ENCODE measurements at regions not wholly inside any gene's neighbourhood (a gene's known extent, or its start where the extent isn't known, plus 50 kb on each side); places are given as distances from the start of the nearest gene placed in this dataset.
"Not testable (repeated sequence)": the region's sequence is repeated elsewhere in the genome, so short reads cannot be mapped to it uniquely, and the experiment has no call there.

DNA sequence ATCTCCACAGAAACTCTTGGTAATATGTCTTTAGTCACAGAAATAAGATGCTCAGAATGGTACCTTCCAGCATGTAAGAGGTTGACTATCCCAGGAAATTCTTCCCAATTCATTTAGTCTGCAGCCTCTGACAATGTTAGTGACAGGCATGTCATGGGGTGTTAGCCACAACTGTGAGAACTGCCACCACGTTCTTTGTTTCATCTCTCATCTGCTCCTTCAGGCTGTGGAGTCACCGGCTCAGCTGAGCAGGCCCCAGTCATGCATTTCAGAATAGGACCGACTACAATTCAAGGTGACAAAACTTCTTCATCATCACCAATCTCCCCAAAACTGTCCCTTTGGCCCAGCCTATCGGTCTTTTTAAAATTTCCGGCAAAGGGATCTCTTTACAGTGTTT is 167.5 kb downstream of the AKAIN1 start:
- TF ChIP-seq, protein P1, sequence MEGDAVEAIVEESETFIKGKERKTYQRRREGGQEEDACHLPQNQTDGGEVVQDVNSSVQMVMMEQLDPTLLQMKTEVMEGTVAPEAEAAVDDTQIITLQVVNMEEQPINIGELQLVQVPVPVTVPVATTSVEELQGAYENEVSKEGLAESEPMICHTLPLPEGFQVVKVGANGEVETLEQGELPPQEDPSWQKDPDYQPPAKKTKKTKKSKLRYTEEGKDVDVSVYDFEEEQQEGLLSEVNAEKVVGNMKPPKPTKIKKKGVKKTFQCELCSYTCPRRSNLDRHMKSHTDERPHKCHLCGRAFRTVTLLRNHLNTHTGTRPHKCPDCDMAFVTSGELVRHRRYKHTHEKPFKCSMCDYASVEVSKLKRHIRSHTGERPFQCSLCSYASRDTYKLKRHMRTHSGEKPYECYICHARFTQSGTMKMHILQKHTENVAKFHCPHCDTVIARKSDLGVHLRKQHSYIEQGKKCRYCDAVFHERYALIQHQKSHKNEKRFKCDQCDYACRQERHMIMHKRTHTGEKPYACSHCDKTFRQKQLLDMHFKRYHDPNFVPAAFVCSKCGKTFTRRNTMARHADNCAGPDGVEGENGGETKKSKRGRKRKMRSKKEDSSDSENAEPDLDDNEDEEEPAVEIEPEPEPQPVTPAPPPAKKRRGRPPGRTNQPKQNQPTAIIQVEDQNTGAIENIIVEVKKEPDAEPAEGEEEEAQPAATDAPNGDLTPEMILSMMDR (IDR thresholded peaks at IDR 0.05; ENCODE audit: low read depth, low read length): no peak
- Histone ChIP-seq H3K27me3 (ENCODE audit: control insufficient read depth, insufficient read depth, low read length) (no peaks in the 10 kb centered on the region), H3K9me3 (ENCODE audit: control insufficient read depth, insufficient read depth, low read length) (peaks cover 7% of the 10 kb centered on the region), H3K4me3 (ENCODE audit: low read depth, low read length) (no peak overlapping the region), H3K27ac (ENCODE audit: low read depth, low read length) (no peak overlapping the region)
- DNase-seq (ENCODE audit: low read depth, low spot score): no peak
- POLR2A ChIA-PET: no interaction called here
- CTCF ChIA-PET: no interaction called here

DNA sequence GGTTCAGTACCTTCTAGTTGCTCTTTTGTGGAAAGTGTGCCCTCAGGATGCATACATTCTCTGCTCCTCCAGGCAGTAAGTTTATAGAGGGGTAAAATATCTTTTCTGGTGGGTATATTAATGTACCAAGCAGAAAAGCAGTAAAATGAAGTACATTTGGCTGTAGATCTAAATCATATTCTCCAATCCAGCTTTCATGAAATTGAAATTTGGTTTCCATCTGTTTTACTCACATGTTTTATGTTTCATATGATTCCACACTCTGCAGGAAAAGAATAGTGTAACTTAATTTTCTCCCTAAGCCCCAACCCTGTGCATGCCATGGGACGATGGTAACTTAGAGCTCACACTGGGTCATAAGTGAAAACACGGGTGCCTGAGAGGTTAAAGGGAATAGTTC is 172.3 kb downstream of the AKAIN1 start:
- TF ChIP-seq, protein P1 (IDR thresholded peaks at IDR 0.05; ENCODE audit: low read depth, low read length): no peak
- Histone ChIP-seq H3K27me3 (ENCODE audit: control insufficient read depth, insufficient read depth, low read length) (no peaks in the 10 kb centered on the region), H3K4me3 (ENCODE audit: low read depth, low read length) (no peak overlapping the region), H3K27ac (ENCODE audit: low read depth, low read length) (no peak overlapping the region), H3K9me3 (ENCODE audit: control insufficient read depth, insufficient read depth, low read length) (peaks cover 10% of the 10 kb centered on the region)
- ChIA-PET CTCF (no interaction called here), POLR2A (no interaction called here)
- no peak for DNase-seq (ENCODE audit: low read depth, low spot score)

DNA sequence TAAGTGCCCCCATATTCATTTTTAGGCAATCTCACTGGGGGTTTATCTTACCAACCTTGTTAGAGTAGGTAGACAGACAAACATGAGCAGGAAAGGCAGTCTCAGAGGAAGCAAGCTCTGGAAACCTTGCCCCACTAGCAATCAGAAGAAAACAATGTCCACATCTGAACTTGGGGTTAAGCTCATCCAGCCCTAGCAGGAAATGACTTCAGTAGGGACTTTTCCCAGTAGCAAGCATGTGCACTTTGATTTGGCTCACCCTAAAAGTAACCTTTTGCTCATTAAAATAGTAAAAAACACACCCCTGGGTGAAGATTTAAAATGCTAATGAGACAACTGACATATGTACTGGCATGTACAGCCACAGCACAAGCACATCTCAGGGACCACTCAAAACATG is 175.5 kb downstream of the AKAIN1 start:
- ChIA-PET POLR2A (no interaction called here), CTCF (no interaction called here)
- Histone ChIP-seq H3K9me3 (ENCODE audit: control insufficient read depth, insufficient read depth, low read length) (peaks cover 16% of the 10 kb centered on the region), H3K4me3 (ENCODE audit: low read depth, low read length) (no peak overlapping the region), H3K27ac (ENCODE audit: low read depth, low read length) (no peak overlapping the region), H3K27me3 (ENCODE audit: control insufficient read depth, insufficient read depth, low read length) (no peaks in the 10 kb centered on the region)
- TF ChIP-seq, protein P1 (IDR thresholded peaks at IDR 0.05; ENCODE audit: low read depth, low read length): no peak
- DNase-seq (ENCODE audit: low read depth, low spot score): no peak

DNA sequence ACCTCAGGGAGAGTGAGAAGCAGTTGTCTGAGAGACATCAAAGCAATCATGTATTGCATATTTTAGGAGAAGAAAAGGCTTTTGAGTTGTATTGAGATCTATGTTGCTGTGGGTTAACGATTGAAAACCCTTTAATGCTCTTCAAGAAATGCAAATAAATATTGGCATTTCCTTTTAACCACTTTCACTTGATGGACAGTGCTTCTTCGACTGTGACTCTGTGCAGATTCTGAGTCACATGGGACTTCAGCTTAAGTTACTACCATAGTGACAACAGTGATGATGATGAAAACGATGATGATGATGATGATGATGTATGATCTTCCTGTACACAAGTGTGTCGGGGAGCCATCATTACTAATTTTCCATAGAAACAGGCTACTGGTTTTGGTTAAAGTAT is 181.8 kb downstream of the AKAIN1 start:
- TF ChIP-seq, protein P1 (IDR thresholded peaks at IDR 0.05; ENCODE audit: low read depth, low read length): no peak
- POLR2A ChIA-PET: no interaction called here
- peaks cover 12% of the 10 kb centered on the region for H3K9me3 ChIP-seq (ENCODE audit: control insufficient read depth, insufficient read depth, low read length)
- no peak for DNase-seq (ENCODE audit: low read depth, low spot score)
- H3K4me3 ChIP-seq (ENCODE audit: low read depth, low read length): no peak overlapping the region
- CTCF ChIA-PET: no interaction called here
- H3K27ac ChIP-seq (ENCODE audit: low read depth, low read length): no peak overlapping the region
- no peaks in the 10 kb centered on the region for H3K27me3 ChIP-seq (ENCODE audit: control insufficient read depth, insufficient read depth, low read length)

DNA sequence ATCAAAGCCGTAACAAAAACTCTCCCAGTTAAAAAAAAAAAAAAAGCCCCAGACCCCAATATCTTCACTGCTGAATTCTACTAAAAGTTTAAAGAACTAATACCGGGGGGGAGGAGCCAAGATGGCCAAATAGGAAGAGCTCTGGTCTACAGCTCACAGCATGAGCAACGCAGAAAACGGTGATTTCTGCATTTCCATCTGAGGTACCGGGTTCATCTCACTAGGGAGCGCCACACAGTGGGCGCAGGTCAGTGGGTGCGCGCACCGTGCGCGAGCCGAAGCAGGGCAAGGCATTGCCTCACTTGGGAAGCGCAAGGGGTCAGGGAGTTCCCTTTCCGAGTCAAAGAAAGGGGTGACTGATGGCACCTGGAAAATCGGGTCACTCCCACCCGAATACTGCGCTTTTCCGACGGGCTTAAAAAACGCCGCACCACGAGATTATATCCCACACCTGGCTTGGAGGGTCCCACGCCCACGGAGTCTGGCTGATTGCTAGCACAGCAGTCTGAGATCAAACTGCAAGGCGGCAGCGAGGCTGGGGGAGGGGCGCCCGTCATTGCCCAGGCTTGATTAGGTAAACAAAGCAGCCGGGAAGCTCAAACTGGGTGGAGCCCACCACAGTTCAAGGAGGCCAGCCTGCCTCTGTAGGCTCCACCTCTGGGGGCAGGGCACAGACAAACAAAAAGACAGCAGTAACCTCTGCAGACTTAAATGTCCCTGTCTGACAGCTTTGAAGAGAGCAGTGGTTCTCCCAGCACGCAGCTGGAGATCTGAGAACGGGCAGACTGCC is 192.8 kb downstream of the AKAIN1 start:
- H3K9me3 ChIP-seq (ENCODE audit: control insufficient read depth, insufficient read depth, low read length): peaks cover 14% of the 10 kb centered on the region
- H3K4me3 ChIP-seq (ENCODE audit: low read depth, low read length); POLR2A ChIA-PET; DNase-seq (ENCODE audit: low read depth, low spot score); H3K27me3 ChIP-seq (ENCODE audit: control insufficient read depth, insufficient read depth, low read length); H3K27ac ChIP-seq (ENCODE audit: low read depth, low read length); CTCF ChIA-PET: not testable (repeated sequence)
